GM21723 (cell line): ENCODE measurements at regions not wholly inside any gene's neighbourhood (a gene's known extent, or its start where the extent isn't known, plus 50 kb on each side); places are given as distances from the start of the nearest gene placed in this dataset.

Source experiments
- ATAC-seq: cut with Tn5 transposase; IDR thresholded peaks from one replicate; pipeline ENCODE4 v1.9.1; 2021; ENCODE audit warnings: mild to moderate bottlenecking, moderate library complexity; ENCODE audit not compliant: unreplicated experiment

- ATAC-seq: no peak
These were observed 557.4 kb upstream of the RAB6C start for GRCh38 chr2:129422028-129422427.

GRCh38 chr2:129428086-129428660 is 551.3 kb upstream of the RAB6C start:
- ATAC-seq: no peak

GRCh38 chr2:129430911-129431310 is 548.6 kb upstream of the RAB6C start:
- ATAC-seq: no peak

DNA sequence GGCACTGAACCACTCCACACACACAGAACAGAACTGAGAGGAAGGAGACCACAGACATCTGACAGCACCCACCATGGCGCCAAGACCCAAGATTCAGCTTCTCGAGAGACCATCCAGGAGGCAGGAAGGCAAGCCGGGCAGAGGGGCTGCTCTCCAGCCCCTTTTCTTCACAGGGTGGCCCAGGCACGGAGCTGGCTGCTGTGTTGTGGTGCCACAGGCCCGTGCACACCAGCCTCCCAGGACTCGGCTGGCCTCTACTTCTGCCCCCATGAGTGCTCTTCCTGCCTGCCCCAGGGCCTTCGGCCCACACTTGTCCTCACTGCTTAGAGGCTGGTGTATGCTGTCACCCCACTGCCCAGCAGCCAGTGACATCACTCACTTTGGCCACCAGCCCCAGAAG is 547.6 kb upstream of the RAB6C start:
- ATAC-seq: no peak

- no peak for ATAC-seq
These were observed 542.7 kb upstream of the RAB6C start for GRCh38 chr2:129436809-129437208.

- ATAC-seq: no peak
These were observed 541.7 kb upstream of the RAB6C start for GRCh38 chr2:129437725-129438124.

GRCh38 chr2:129438501-129439057 is 540.9 kb upstream of the RAB6C start:
- ATAC-seq: no peak

- ATAC-seq: no peak
These were observed 539.8 kb upstream of the RAB6C start for GRCh38 chr2:129439406-129440302.

DNA sequence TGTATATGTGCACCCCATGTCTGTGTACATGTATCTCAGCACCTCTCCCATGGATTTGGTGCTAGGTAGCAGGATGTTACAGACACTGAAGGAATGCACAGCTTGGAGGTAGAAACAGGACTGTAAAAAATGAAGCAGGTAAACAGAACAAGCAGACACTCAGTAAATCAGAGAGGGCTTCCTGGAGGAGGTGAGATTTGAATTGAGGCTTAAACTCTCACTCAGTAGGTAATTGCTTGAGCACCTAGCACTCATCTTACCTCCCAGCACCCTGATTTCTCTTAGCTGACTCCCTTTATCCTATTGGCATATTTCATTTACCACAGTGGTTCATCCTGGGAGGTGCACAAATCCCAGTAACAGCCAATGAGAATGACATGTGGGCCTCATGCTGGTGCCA is 537.9 kb upstream of the RAB6C start:
- ATAC-seq: no peak

- no peak for ATAC-seq
These were observed 536.1 kb upstream of the RAB6C start for GRCh38 chr2:129443235-129443864.

- ATAC-seq: no peak
These were observed 535.4 kb upstream of the RAB6C start for GRCh38 chr2:129443865-129444739.

- ATAC-seq: no peak
These were observed 534.7 kb upstream of the RAB6C start for GRCh38 chr2:129444751-129445150.

DNA sequence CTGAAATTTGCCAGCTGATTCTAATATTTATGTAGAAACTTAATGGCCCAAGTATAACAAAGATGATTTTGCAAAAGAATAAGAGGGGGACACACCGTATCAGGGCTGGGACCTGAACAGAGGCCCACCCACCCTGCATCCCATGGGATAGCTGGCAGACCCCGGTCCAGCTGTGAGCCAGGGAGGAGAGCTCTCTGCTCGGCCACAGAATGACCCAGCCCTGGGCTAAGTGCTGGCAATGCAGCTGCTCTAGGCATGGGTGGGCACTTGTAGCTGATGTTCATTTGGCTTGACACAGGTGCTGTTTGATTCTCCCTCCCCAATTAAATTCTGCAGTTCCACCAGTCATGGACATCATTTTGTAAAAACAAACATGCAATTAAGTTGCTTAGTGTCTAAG is 522.8 kb upstream of the RAB6C start:
- no peak for ATAC-seq

GRCh38 chr2:129457277-129457818 is 522.1 kb upstream of the RAB6C start:
- ATAC-seq: no peak

- ATAC-seq: no peak
These were observed 521.5 kb upstream of the RAB6C start for GRCh38 chr2:129458006-129458405.

- no peak for ATAC-seq
These were observed 521.0 kb upstream of the RAB6C start for GRCh38 chr2:129458436-129458835.

DNA sequence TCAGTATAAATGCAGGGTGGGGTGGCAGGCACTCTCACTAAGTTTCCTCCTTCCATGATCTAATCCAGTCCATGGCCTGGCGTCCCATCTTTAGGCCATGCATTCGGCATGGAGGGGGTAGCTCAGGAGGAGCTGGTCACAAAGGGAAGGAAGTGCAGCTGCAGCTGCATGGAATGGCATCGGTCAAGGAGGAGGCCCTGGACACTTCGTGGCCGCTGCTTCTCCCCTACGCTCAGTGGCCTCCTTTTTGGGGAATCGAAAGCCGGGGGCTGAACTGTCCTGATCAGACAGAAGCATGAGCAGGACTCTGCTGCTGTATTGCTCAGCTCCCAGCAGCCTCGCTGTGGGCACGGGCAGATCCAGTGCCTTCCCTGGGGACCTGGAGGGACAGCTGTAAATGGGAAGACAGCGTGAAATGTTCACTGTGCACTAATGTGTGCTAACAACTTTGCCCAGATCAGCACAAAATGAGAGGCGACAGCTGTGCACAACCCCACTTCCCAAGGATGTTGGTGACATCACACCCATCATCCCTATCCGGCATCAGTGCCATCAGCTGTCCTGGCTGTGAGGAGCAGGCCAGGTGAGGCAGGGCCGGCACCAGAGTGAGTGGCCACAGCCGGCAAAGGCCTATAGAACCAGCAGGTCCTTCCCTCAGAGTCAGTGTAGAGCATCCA is 520.1 kb upstream of the RAB6C start:
- no peak for ATAC-seq

- no peak for ATAC-seq
These were observed 519.6 kb upstream of the RAB6C start for GRCh38 chr2:129459881-129460280.

GRCh38 chr2:129460299-129461198 is 518.9 kb upstream of the RAB6C start:
- ATAC-seq: no peak
